Dendritic cell treated with granulocyte-macrophage colony-stimulating factor and Interleukin-4, amounts not matched to agents 40 ng/mL and 50 ng/mL, for 4 days (primary cell): ENCODE measurements at regions not wholly inside any gene's neighbourhood (a gene's known extent, or its start where the extent isn't known, plus 50 kb on each side); places are given as distances from the start of the nearest gene placed in this dataset.

Experiments used
- H3K27ac Mint-ChIP-seq: one replicate; pipeline ENCODE4 v1.8.0; 2022; ENCODE audit warnings: mild to moderate bottlenecking, mixed read lengths
- H3K27me3 Mint-ChIP-seq: one replicate; pipeline ENCODE4 v1.8.0; 2022; ENCODE audit warnings: mild to moderate bottlenecking, mixed read lengths
- H3K36me3 Mint-ChIP-seq: one replicate; pipeline ENCODE4 v1.8.0; 2022; ENCODE audit warnings: low read depth, mixed read lengths
- H3K4me1 Mint-ChIP-seq: one replicate; pipeline ENCODE4 v1.8.0; 2022; ENCODE audit warnings: low read depth, mixed read lengths
- H3K4me3 Mint-ChIP-seq: one replicate; pipeline ENCODE4 v1.8.0; 2022; ENCODE audit warnings: mild to moderate bottlenecking, moderate library complexity, mixed read lengths
- H3K9me3 Mint-ChIP-seq: one replicate; pipeline ENCODE4 v1.8.0; 2022; ENCODE audit warnings: mixed read lengths
- intact Hi-C: fragments of 100-400 bp; cut with micrococcal nuclease; formaldehyde crosslinking; loops from one replicate; pipeline ENCODE4 v1.15.0; 2022

- H3K27ac Mint-ChIP-seq: no peak overlapping the region
- no peaks in the 10 kb centered on the region for H3K27me3 Mint-ChIP-seq
- no peak overlapping the region for H3K4me3 Mint-ChIP-seq
- no peaks in the 10 kb centered on the region for H3K36me3 Mint-ChIP-seq
- no peaks in the 10 kb centered on the region for H3K4me1 Mint-ChIP-seq
- peaks cover 15% of the 10 kb centered on the region for H3K9me3 Mint-ChIP-seq
- intact Hi-C loops: no loop called here
Measured at GRCh38 chr4:186481998-186482790, 73.2 kb downstream of the MTNR1A start.

GRCh38 chr4:186475202-186475601, 80.2 kb downstream of the MTNR1A start:
- H3K4me3 Mint-ChIP-seq: no peak overlapping the region
- no peaks in the 10 kb centered on the region for H3K4me1 Mint-ChIP-seq
- intact Hi-C loops: no loop called here
- H3K9me3 Mint-ChIP-seq: peaks cover 11% of the 10 kb centered on the region
- no peak overlapping the region for H3K27ac Mint-ChIP-seq
- no peaks in the 10 kb centered on the region for H3K36me3 Mint-ChIP-seq
- H3K27me3 Mint-ChIP-seq: no peaks in the 10 kb centered on the region

DNA sequence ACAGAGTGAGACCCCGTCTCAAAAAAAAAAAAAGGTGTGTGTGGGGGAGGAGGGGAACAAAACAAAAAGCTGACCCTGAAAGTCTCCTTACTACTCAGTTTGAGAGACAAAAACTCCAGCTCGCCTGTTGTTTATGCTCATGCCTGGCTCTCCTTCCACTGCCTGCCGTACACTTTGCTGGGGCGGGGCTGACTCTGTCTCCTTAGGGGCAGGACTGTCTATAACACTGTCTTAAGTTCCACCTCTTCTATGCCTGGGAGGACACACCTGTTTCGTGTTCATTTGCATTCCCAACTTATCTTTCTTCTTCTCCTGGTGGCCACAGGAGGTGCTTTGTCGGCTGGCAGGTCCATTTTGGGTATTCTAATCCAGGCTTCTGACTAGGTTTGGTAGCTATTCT, 81.4 kb downstream of the MTNR1A start:
- H3K4me1 Mint-ChIP-seq: no peaks in the 10 kb centered on the region
- intact Hi-C loops: no loop called here
- no peak overlapping the region for H3K4me3 Mint-ChIP-seq
- no peak overlapping the region for H3K27ac Mint-ChIP-seq
- no peaks in the 10 kb centered on the region for H3K27me3 Mint-ChIP-seq
- peaks cover 11% of the 10 kb centered on the region for H3K9me3 Mint-ChIP-seq
- H3K36me3 Mint-ChIP-seq: no peaks in the 10 kb centered on the region

- Mint-ChIP-seq H3K4me3 (no peak overlapping the region), H3K4me1 (no peaks in the 10 kb centered on the region), H3K27me3 (no peaks in the 10 kb centered on the region), H3K36me3 (no peaks in the 10 kb centered on the region), H3K27ac (no peak overlapping the region), H3K9me3 (peaks cover 11% of the 10 kb centered on the region)
- intact Hi-C loops: no loop called here
Measured at GRCh38 chr4:186472948-186473347, 82.4 kb downstream of the MTNR1A start.

DNA sequence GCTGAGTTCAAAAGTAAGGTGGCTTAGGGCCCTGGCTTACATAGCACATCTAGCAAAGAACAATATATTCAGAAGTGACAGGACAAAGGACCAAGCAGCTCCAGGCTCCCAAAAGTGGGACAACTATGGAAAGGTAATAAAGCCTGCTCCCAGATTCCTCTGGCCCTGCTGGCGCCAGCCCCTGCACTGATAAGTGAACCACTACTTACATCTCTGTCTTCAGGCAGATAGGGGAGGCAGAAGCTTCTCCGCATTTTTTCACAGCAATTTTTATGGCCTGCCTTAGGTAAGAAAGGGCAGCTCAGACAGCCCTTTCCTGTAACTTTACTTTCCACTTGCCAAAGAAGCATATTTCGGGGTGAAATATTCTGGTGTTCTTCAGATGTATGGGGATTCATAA, 83.9 kb downstream of the MTNR1A start:
- no peaks in the 10 kb centered on the region for H3K27me3 Mint-ChIP-seq
- intact Hi-C loops: no loop called here
- no peak overlapping the region for H3K27ac Mint-ChIP-seq
- no peaks in the 10 kb centered on the region for H3K36me3 Mint-ChIP-seq
- H3K9me3 Mint-ChIP-seq: peaks cover 11% of the 10 kb centered on the region
- H3K4me3 Mint-ChIP-seq: no peak overlapping the region
- H3K4me1 Mint-ChIP-seq: no peaks in the 10 kb centered on the region

GRCh38 chr4:186458050-186458449, 97.3 kb downstream of the MTNR1A start:
- Mint-ChIP-seq H3K4me1 (no peaks in the 10 kb centered on the region), H3K27me3 (no peaks in the 10 kb centered on the region), H3K4me3 (no peak overlapping the region), H3K36me3 (no peaks in the 10 kb centered on the region), H3K9me3 (peaks cover 32% of the 10 kb centered on the region), H3K27ac (no peak overlapping the region)
- intact Hi-C loops: no loop called here

DNA sequence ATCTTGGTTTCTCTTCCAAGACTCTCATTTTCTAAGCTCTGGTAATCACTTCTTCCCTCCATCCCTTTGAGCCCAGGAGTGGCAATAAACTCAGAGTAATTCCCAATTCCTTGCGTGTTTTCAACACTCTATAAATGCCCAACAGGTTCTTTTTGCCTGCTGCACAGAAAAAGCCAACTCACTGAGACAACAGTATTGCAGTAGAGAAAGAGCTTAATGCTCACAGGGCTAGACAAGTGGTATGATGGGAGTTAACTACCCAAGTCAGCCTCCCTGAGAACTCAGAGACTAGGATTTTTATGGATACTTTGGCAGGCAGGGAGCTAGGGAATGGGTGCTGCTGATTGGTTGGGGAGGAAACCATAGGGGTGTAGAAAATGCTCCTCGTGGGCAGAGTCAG, 103.4 kb downstream of the MTNR1A start:
- Mint-ChIP-seq H3K4me1 (no peaks in the 10 kb centered on the region), H3K36me3 (no peaks in the 10 kb centered on the region), H3K9me3 (peaks cover 66% of the 10 kb centered on the region), H3K27ac (no peak overlapping the region), H3K27me3 (no peaks in the 10 kb centered on the region), H3K4me3 (no peak overlapping the region)
- intact Hi-C loops: no loop called here

- intact Hi-C loops: no loop called here
- H3K9me3 Mint-ChIP-seq: peaks cover 68% of the 10 kb centered on the region
Measured at GRCh38 chr4:186449954-186450353, 105.4 kb downstream of the MTNR1A start.

GRCh38 chr4:186445040-186445439, 110.3 kb downstream of the MTNR1A start:
- H3K27ac Mint-ChIP-seq: no peak overlapping the region
- no peak overlapping the region for H3K4me3 Mint-ChIP-seq
- H3K27me3 Mint-ChIP-seq: no peaks in the 10 kb centered on the region
- peaks cover 34% of the 10 kb centered on the region for H3K9me3 Mint-ChIP-seq
- intact Hi-C loops: no loop called here
- no peaks in the 10 kb centered on the region for H3K36me3 Mint-ChIP-seq
- H3K4me1 Mint-ChIP-seq: no peaks in the 10 kb centered on the region

More at GRCh38 chr4:186449954-186450353, 105.4 kb downstream of the MTNR1A start:
- no peak overlapping the region for H3K4me3 Mint-ChIP-seq
- no peaks in the 10 kb centered on the region for H3K4me1 Mint-ChIP-seq
- no peaks in the 10 kb centered on the region for H3K27me3 Mint-ChIP-seq
- no peak overlapping the region for H3K27ac Mint-ChIP-seq
- no peaks in the 10 kb centered on the region for H3K36me3 Mint-ChIP-seq

DNA sequence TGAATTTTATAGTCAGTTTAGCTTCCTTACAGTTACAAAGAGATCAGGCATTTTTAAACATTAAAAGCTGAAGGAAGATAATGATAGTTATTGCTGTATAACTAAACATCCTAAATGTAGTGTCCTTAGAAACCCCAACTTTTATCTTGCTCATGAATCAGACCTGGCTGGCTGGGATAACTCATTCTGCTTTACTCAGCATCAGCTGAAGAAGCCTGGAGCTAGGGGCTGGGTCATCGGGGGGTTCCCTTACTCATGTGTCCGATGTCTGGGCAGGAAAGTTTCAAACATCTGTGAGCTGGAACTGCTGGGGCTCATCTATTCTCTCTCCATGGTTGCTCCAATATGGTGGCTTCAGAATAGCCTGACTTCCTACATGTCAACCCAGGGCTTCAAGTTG, 113.9 kb downstream of the MTNR1A start:
- no peak overlapping the region for H3K4me3 Mint-ChIP-seq
- intact Hi-C loops: no loop called here
- H3K27me3 Mint-ChIP-seq: no peaks in the 10 kb centered on the region
- no peaks in the 10 kb centered on the region for H3K4me1 Mint-ChIP-seq
- H3K9me3 Mint-ChIP-seq: peaks cover 38% of the 10 kb centered on the region
- H3K27ac Mint-ChIP-seq: no peak overlapping the region
- H3K36me3 Mint-ChIP-seq: no peaks in the 10 kb centered on the region

- intact Hi-C loops: no loop called here
- no peaks in the 10 kb centered on the region for H3K4me1 Mint-ChIP-seq
Measured at GRCh38 chr4:186428481-186428880, 126.9 kb downstream of the MTNR1A start.

GRCh38 chr4:186424745-186425144, 130.6 kb downstream of the MTNR1A start:
- intact Hi-C loops: no loop called here
- H3K27me3 Mint-ChIP-seq: no peaks in the 10 kb centered on the region
- no peak overlapping the region for H3K27ac Mint-ChIP-seq
- no peaks in the 10 kb centered on the region for H3K9me3 Mint-ChIP-seq
- H3K4me3 Mint-ChIP-seq: no peak overlapping the region
- H3K36me3 Mint-ChIP-seq: no peaks in the 10 kb centered on the region
- no peaks in the 10 kb centered on the region for H3K4me1 Mint-ChIP-seq

More at GRCh38 chr4:186428481-186428880, 126.9 kb downstream of the MTNR1A start:
- Mint-ChIP-seq H3K36me3 (no peaks in the 10 kb centered on the region), H3K9me3 (no peaks in the 10 kb centered on the region), H3K27ac (no peak overlapping the region), H3K4me3 (no peak overlapping the region), H3K27me3 (no peaks in the 10 kb centered on the region)

DNA sequence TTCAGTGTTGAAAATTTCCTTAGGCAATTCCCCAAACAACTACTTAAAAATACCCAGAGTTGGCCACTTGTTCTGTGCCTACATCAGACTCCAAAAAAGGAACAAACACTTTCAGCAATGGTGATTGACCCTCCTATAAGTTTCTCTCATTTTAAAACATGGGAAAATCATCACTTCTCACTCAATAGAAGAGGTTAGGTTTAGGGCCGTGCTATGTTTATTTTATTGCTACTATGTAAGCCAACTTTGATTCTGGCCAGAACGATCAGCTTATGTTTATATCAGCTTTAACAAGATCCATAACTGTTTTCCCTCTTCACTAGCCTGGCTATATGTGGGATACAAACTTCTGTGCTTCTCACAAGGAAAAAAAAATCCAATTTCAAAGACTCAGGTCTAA, 133.1 kb downstream of the MTNR1A start:
- intact Hi-C loops: no loop called here
- H3K27me3 Mint-ChIP-seq: no peaks in the 10 kb centered on the region
- no peaks in the 10 kb centered on the region for H3K36me3 Mint-ChIP-seq
- H3K4me1 Mint-ChIP-seq: no peaks in the 10 kb centered on the region
- H3K9me3 Mint-ChIP-seq: no peaks in the 10 kb centered on the region
- no peak overlapping the region for H3K27ac Mint-ChIP-seq
- no peak overlapping the region for H3K4me3 Mint-ChIP-seq

GRCh38 chr4:186416451-186417060, 138.8 kb downstream of the MTNR1A start:
- Mint-ChIP-seq H3K4me3 (no peak overlapping the region), H3K27me3 (no peaks in the 10 kb centered on the region), H3K9me3 (peaks cover 9% of the 10 kb centered on the region), H3K27ac (no peak overlapping the region), H3K4me1 (no peaks in the 10 kb centered on the region), H3K36me3 (no peaks in the 10 kb centered on the region)
- intact Hi-C loops: no loop called here

- H3K4me3 Mint-ChIP-seq: no peak overlapping the region
- intact Hi-C loops: no loop called here
- no peak overlapping the region for H3K27ac Mint-ChIP-seq
- peaks cover 9% of the 10 kb centered on the region for H3K9me3 Mint-ChIP-seq
- no peaks in the 10 kb centered on the region for H3K27me3 Mint-ChIP-seq
- no peaks in the 10 kb centered on the region for H3K4me1 Mint-ChIP-seq
- no peaks in the 10 kb centered on the region for H3K36me3 Mint-ChIP-seq
Measured at GRCh38 chr4:186414390-186414789, 141.0 kb downstream of the MTNR1A start.
